ENCODE measurements at regions not wholly inside any gene's neighbourhood (a gene's known extent, or its start where the extent isn't known, plus 50 kb on each side); places are given as distances from the start of the nearest gene placed in this dataset.

GRCh38 chr6:163844761-163845160 lies 430.2 kb downstream of the QKI start:
- no peak for DNase-seq

GRCh38 chr6:163844357-163844756 lies 429.8 kb downstream of the QKI start:
- no peak for DNase-seq

- no peak for DNase-seq
Measured at GRCh38 chr6:163843218-163843617, 428.7 kb downstream of the QKI start.

GRCh38 chr6:163842467-163842866 lies 427.9 kb downstream of the QKI start:
- DNase-seq, result no peak

- no peak for DNase-seq
Measured at GRCh38 chr6:163841733-163842132, 427.2 kb downstream of the QKI start.

- DNase-seq, result no peak
Measured at GRCh38 chr6:163841326-163841725, 426.8 kb downstream of the QKI start.

- DNase-seq, result no peak
Measured at GRCh38 chr6:163840880-163841279, 426.4 kb downstream of the QKI start.

- no peak for DNase-seq
Measured at GRCh38 chr6:163839296-163839695, 424.8 kb downstream of the QKI start.

GRCh38 chr6:163837691-163838431 lies 423.3 kb downstream of the QKI start:
- DNase-seq, result no peak

GRCh38 chr6:163836876-163837690 lies 422.6 kb downstream of the QKI start:
- DNase-seq, result no peak

GRCh38 chr6:163835439-163836171 lies 421.1 kb downstream of the QKI start:
- no peak for DNase-seq

GRCh38 chr6:163834226-163834970 lies 419.9 kb downstream of the QKI start:
- no peak for DNase-seq

- DNase-seq, result no peak
Measured at GRCh38 chr6:163831736-163832135, 417.2 kb downstream of the QKI start.

GRCh38 chr6:163830641-163831040 lies 416.1 kb downstream of the QKI start:
- DNase-seq, result no peak

GRCh38 chr6:163828038-163828795 lies 413.7 kb downstream of the QKI start:
- DNase-seq, result no peak

GRCh38 chr6:163827143-163827542 lies 412.6 kb downstream of the QKI start:
- DNase-seq, result no peak

- DNase-seq, result no peak
Measured at GRCh38 chr6:163826629-163827028, 412.1 kb downstream of the QKI start.

- no peak for DNase-seq
Measured at GRCh38 chr6:163825033-163825432, 410.5 kb downstream of the QKI start.

- no peak for DNase-seq
Measured at GRCh38 chr6:163823577-163823976, 409.1 kb downstream of the QKI start.

- no peak for DNase-seq
Measured at GRCh38 chr6:163820745-163821458, 406.4 kb downstream of the QKI start.

GRCh38 chr6:163820171-163820570 lies 405.7 kb downstream of the QKI start:
- no peak for DNase-seq
